CD14-positive monocyte (primary cell): ENCODE measurements at regions not wholly inside any gene's neighbourhood (a gene's known extent, or its start where the extent isn't known, plus 50 kb on each side); places are given as distances from the start of the nearest gene placed in this dataset.
A peak's percentile ranks its signal among the peaks of the same experiment; 100 is the strongest.

ENCODE experiments used
- DNase-seq, 3 donors: peaks; one replicate each; pipeline ENCODE4 v3.0.0-alpha.2; 2011 to 2022
- H2AFZ ChIP-seq: 2 replicates; pipeline ENCODE4 v1.6.0; 2012; ENCODE audit warnings: mild to moderate bottlenecking, low read depth, low read length, inconsistent platforms; ENCODE audit not compliant: insufficient read depth, poor library complexity, severe bottlenecking
- H3K27ac ChIP-seq, 2 donors: 1 replicate in 1 of 2; 2 replicates in 1 of 2; pipeline ENCODE4 v1.5.1; 2012 to 2013; ENCODE audit warnings: low read length in 2 of 2, control low read depth in 1 of 2, inconsistent platforms in 1 of 2, low read depth in 1 of 2, mild to moderate bottlenecking in 1 of 2
- H3K27me3 ChIP-seq, 2 donors: one replicate each; pipeline versions ENCODE4 v1.6.0 to v1.6.1; 2011 to 2013; ENCODE audit warnings: low read length in 2 of 2; ENCODE audit not compliant: control insufficient read depth in 2 of 2, insufficient read depth in 2 of 2
- H3K36me3 ChIP-seq, 2 donors: replicated peaks in 1 of 2; 1 replicate in 1 of 2; 2 replicates in 1 of 2; pipeline versions ENCODE4 v1.5.1 to v1.6.1; 2012 to 2013; ENCODE audit warnings: low read length in 2 of 2, control low read depth in 1 of 2, inconsistent platforms in 1 of 2, mild to moderate bottlenecking in 1 of 2; ENCODE audit not compliant: insufficient read depth in 2 of 2, control insufficient read depth in 1 of 2
- H3K4me1 ChIP-seq, 2 donors: 1 replicate in 1 of 2; 2 replicates in 1 of 2; pipeline versions ENCODE4 v1.5.1 to v1.6.1; 2012 to 2013; ENCODE audit warnings: low read length in 2 of 2, control low read depth in 1 of 2, inconsistent platforms in 1 of 2, mild to moderate bottlenecking in 1 of 2, moderate library complexity in 1 of 2; ENCODE audit not compliant: insufficient read depth in 2 of 2, control insufficient read depth in 1 of 2
- H3K4me2 ChIP-seq: replicated peaks from 2 replicates; pipeline ENCODE3; 2012; ENCODE audit warnings: low read length, moderate library complexity, mild to moderate bottlenecking; ENCODE audit not compliant: poor library complexity, severe bottlenecking; ENCODE audit errors: extremely low read depth
- H3K4me3 ChIP-seq, 3 experiments: fragments of 200-600 bp in 1 of 3; sonication (generic) in 1 of 3; replicated peaks in 1 of 3; 1 replicate in 2 of 3; 2 replicates in 1 of 3; pipeline ENCODE4 v1.5.1; 2011 to 2013; ENCODE audit warnings: low read length in 3 of 3, mild to moderate bottlenecking in 3 of 3, control low read depth in 2 of 3, low read depth in 2 of 3, inconsistent platforms in 1 of 3, moderate library complexity in 1 of 3
- H3K79me2 ChIP-seq: 2 replicates; pipeline ENCODE4 v1.6.0; 2012; ENCODE audit warnings: mild to moderate bottlenecking, control low read depth, inconsistent platforms, low read length, moderate library complexity; ENCODE audit not compliant: insufficient read depth
- H3K9ac ChIP-seq: 2 replicates; pipeline ENCODE4 v1.6.0; 2017; ENCODE audit warnings: low read length, mild to moderate bottlenecking; ENCODE audit not compliant: insufficient read depth, poor library complexity, severe bottlenecking
- H3K9me3 ChIP-seq, 2 donors: replicated peaks in 1 of 2; 1 replicate in 1 of 2; 2 replicates in 1 of 2; pipeline versions ENCODE4 v1.5.1 to v1.6.1; 2012 to 2013; ENCODE audit warnings: low read length in 2 of 2, control low read depth in 1 of 2; ENCODE audit not compliant: control insufficient read depth in 1 of 2, insufficient read depth in 1 of 2
- H4K20me1 ChIP-seq: 2 replicates; pipeline ENCODE4 v1.6.0; 2012; ENCODE audit warnings: mild to moderate bottlenecking, low read length, control low read depth, moderate library complexity; ENCODE audit not compliant: insufficient read depth
- H3K27ac Mint-ChIP-seq, 7 donors: one replicate each; pipeline ENCODE4 v1.8.0; 2020; ENCODE audit warnings: mild to moderate bottlenecking in 7 of 7, mixed read lengths in 7 of 7, moderate library complexity in 6 of 7, inconsistent platforms in 2 of 7
- H3K27me3 Mint-ChIP-seq, 3 donors: one replicate each; pipeline ENCODE4 v1.8.0; 2021 to 2022; ENCODE audit warnings: low read depth in 3 of 3, mild to moderate bottlenecking in 3 of 3, mixed read lengths in 3 of 3, moderate library complexity in 3 of 3, inconsistent platforms in 1 of 3
- H3K36me3 Mint-ChIP-seq, 2 donors: one replicate each; pipeline ENCODE4 v1.8.0; 2020; ENCODE audit warnings: mixed read lengths in 2 of 2, inconsistent platforms in 1 of 2, mild to moderate bottlenecking in 1 of 2
- H3K4me1 Mint-ChIP-seq: one replicate; pipeline ENCODE4 v1.8.0; 2020; ENCODE audit warnings: mild to moderate bottlenecking, mixed read lengths
- H3K4me3 Mint-ChIP-seq, 2 donors: one replicate each; pipeline ENCODE4 v1.8.0; 2020; ENCODE audit warnings: mild to moderate bottlenecking in 2 of 2, mixed read lengths in 2 of 2, moderate library complexity in 1 of 2
- H3K9me3 Mint-ChIP-seq, 7 donors: one replicate each; pipeline ENCODE4 v1.8.0; 2020 to 2022; ENCODE audit warnings: mixed read lengths in 7 of 7, mild to moderate bottlenecking in 6 of 7, moderate library complexity in 6 of 7, inconsistent platforms in 2 of 7
- WGBS: methylation state at CpG from one replicate; pipeline ENCODE4 v1.1.5; 2013; ENCODE audit warnings: missing lambda C conversion rate; ENCODE audit not compliant: insufficient coverage; 5-methylcytosine and 5-hydroxymethylcytosine counted together
- intact Hi-C, 2 donors: fragments of 100-400 bp; cut with micrococcal nuclease; formaldehyde crosslinking; loops; one replicate each; pipeline versions ENCODE4 v1.15.0 to v1.15.1; 2023
- TF ChIP-seq, protein P1 (sequence below): fragments of 200-600 bp; IDR thresholded peaks from one replicate; pipeline ENCODE4 v1.8.0; 2022; ENCODE audit warnings: antibody characterized with exemption, mild to moderate bottlenecking

DNA sequence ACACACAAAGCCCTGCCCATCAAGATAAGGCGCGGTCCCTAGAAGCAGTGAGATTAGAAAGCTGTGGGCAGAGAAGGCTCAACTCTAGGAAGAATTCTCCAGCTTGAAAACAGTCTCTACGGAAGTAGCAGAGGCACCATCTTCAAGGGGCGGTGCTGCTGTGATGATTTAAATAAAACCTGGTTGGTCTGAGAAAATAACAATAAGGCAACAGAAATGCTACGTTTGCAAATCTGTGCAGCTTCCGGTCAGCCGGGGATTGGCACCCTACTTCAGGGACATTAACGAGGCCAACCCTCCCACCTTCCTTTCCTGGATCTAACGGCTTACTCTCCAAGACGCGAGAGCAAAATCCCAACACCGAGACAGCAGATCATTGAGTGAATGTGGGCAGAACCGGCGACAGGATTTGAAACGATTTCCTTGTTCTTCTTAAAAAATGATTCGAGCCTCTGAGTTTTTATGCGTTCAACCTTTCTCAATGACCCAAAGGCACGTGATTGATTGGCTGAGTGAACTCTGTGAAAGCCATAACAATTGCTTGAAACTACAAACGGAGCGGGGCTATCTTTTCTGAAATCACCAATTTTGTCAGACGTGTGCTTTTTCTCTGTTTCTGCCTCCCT is 93.7 kb upstream of the ZNF516 start:
- H3K36me3 Mint-ChIP-seq: no peaks in the 10 kb centered on the region
- Histone ChIP-seq H3K79me2 (no peaks in the 10 kb centered on the region), H4K20me1 (no peaks in the 10 kb centered on the region), H2AFZ (peak overlapping the region; percentile 60), H3K9ac (peak overlapping the region; percentile 32), H3K4me3 (peak overlapping the region; percentile 41 to 67 (median 51)), H3K4me2 (peak overlapping the region; percentile 71), H3K36me3 (no peaks in the 10 kb centered on the region), H3K4me1 (peaks cover 23 to 26% of the 10 kb centered on the region in 2 donors), H3K27me3 (no peaks in the 10 kb centered on the region), H3K27ac (peak overlapping the region; percentile 56 to 68), H3K9me3 (no peaks in the 10 kb centered on the region)
- H3K4me3 Mint-ChIP-seq: peak overlapping the region; percentile 79 to 88
- DNase-seq: peak in 2 of 3 donors; percentile 30 to 39
- H3K27me3 Mint-ChIP-seq: peaks cover 0 to 6% (median 4%) of the 10 kb centered on the region in 3 donors
- H3K4me1 Mint-ChIP-seq: peaks cover 33% of the 10 kb centered on the region
- peaks cover 0 to 2% (median 0%) of the 10 kb centered on the region in 7 donors for H3K9me3 Mint-ChIP-seq
- H3K27ac Mint-ChIP-seq: peak overlapping the region; percentile 82 to 86 (median 84)
- TF ChIP-seq, protein P1, sequence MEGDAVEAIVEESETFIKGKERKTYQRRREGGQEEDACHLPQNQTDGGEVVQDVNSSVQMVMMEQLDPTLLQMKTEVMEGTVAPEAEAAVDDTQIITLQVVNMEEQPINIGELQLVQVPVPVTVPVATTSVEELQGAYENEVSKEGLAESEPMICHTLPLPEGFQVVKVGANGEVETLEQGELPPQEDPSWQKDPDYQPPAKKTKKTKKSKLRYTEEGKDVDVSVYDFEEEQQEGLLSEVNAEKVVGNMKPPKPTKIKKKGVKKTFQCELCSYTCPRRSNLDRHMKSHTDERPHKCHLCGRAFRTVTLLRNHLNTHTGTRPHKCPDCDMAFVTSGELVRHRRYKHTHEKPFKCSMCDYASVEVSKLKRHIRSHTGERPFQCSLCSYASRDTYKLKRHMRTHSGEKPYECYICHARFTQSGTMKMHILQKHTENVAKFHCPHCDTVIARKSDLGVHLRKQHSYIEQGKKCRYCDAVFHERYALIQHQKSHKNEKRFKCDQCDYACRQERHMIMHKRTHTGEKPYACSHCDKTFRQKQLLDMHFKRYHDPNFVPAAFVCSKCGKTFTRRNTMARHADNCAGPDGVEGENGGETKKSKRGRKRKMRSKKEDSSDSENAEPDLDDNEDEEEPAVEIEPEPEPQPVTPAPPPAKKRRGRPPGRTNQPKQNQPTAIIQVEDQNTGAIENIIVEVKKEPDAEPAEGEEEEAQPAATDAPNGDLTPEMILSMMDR: no peak
- intact Hi-C loops: no loop called here
- 21% methylated on average over 11 of the region's 21 CpGs for WGBS

DNA sequence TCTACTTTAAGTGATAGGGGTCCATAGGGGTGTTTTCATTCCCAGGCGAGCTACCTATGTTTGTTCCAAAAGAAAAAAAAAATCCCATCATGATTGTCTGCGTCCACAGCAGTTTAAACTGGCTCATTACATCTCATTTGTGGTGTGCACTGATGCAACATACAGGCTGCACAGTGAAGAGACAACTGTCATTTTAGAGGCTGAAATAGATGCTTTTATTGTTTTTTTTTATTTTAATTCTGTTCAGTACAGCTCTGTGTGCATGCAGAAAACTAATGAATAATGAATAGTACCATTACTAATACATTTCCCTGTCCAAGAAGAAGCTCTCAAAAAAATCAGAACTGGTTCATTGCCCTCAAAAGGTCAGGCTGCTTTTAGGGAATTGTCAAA is 92.8 kb upstream of the ZNF516 start:
- Histone ChIP-seq H3K4me3 (no peak overlapping the region), H3K9me3 (no peaks in the 10 kb centered on the region), H2AFZ (no peak overlapping the region), H3K4me1 (peaks cover 23 to 27% of the 10 kb centered on the region in 2 donors), H3K79me2 (no peaks in the 10 kb centered on the region), H3K36me3 (no peaks in the 10 kb centered on the region), H3K27me3 (no peaks in the 10 kb centered on the region), H3K4me2 (no peak overlapping the region), H3K9ac (no peak overlapping the region), H3K27ac (no peak overlapping the region), H4K20me1 (no peaks in the 10 kb centered on the region)
- H3K36me3 Mint-ChIP-seq: no peaks in the 10 kb centered on the region
- no peak for DNase-seq
- H3K4me3 Mint-ChIP-seq: no peak overlapping the region
- TF ChIP-seq, protein P1: no peak
- peaks cover 0 to 2% (median 0%) of the 10 kb centered on the region in 7 donors for H3K9me3 Mint-ChIP-seq
- intact Hi-C loops: no loop called here
- H3K27ac Mint-ChIP-seq: no peak overlapping the region
- WGBS: no CpG with 5 or more reads among the region's 2 CpGs
- peaks cover 36% of the 10 kb centered on the region for H3K4me1 Mint-ChIP-seq
- H3K27me3 Mint-ChIP-seq: peaks cover 0 to 6% (median 4%) of the 10 kb centered on the region in 3 donors
